ENCODE measurements at regions not wholly inside any gene's neighbourhood (a gene's known extent, or its start where the extent isn't known, plus 50 kb on each side); places are given as distances from the start of the nearest gene placed in this dataset.

DNA sequence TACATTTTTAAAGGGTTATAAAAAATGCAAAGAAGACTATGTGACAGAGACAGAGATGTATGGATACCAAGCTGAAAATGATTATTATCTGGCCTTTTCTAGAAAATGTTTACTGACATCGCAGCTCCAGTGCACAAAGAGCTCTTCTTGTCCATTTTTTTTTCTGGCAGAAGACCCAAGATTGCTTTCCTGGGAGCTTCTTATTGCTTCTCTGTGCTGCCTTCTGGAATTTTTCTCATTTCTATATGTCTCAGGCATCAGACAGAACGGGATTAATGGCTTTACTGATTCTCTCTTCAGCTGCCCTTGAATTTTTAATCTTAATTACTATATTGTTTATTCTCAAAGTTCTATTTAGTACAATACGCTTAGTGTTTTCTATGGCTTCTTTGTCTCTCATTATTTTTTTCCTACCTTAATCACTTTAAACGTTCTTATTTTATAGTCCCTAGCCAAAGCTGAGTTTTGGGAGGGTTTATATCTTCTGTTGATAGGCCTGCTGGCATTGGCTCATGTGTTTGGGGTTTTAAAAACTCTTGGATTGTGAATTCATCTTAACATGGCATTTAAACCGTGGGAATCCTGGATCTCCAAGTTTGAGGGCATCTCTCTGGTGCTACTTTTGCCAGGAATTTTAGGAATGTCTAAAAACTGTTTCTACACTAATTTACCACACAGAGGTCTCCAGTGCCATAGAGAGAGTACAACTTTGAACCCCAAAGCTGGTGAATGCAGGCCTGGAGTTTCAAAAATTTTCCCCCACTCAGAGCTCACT, 138.9 kb upstream of the LNX1 start:
- FAIRE-seq, result no peak
- DNase-seq (ENCODE audit: low spot score in 2 of 2), result no peak

DNA sequence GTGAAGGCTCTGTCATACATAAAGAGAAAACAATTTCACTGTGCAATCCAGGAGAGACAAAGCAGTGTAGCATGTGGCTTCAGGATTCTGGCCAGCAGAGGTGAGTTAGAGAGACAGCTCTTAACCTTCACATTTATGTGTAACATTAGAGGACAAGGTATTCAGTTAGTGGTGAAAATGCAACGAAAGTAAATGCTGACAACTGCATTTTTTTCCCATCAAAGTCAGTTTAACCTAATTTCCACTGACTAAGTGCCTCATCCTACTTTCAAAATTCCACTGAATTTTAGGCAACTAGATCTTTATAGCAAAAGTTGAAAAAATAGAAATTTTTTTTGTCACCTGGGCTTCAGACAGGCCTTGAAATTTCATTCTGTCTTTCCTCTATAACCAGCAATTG, 130.8 kb upstream of the LNX1 start:
- no peak for FAIRE-seq
- DNase-seq (ENCODE audit: low spot score in 2 of 2), result no peak

DNA sequence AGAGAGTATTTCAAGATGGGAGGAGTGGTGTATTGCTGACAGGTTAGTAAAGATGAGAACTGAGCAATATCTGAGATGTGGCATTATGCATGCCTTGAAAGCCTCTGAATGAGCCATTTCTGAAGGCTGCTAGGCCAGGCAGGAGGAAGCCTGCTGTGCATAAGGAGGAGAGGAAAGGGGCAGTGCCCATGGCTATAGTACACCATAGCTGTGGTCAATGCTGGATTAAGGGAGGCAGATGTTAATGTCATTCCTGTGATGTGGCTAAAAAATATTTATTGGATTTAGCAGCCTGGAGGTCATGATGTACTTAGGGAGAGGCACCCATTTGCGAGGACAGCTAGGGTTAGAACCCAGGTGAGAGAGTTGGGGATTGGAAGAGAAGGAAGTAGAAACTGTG, 130.0 kb upstream of the LNX1 start:
- no peak for DNase-seq (ENCODE audit: low spot score in 2 of 2)
- FAIRE-seq, result no peak

DNA sequence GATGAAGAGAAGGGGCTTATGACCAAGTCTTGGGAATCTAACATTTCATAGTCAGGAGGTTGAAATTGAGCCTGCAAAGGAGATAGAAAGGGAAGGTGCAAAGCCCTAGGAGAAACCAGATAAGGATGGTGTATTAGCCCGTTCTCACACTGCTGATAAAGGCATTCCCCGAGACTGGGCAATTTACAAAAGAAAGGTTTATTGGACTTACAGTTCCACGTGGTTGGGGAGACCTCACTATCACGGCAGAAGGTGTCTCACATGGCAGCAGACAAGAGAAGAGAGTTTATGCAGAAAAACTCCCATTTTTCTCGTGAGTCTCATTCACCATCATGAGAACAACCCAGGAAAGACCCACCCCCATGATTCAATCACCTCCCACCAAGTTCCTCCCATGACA, 129.5 kb upstream of the LNX1 start:
- DNase-seq (ENCODE audit: low spot score in 2 of 2) (no peak), FAIRE-seq (no peak)

- no peak for FAIRE-seq
- no peak for DNase-seq (ENCODE audit: low spot score in 2 of 2)
Measured at GRCh38 chr4:53717064-53717549, 125.8 kb upstream of the LNX1 start.

DNA sequence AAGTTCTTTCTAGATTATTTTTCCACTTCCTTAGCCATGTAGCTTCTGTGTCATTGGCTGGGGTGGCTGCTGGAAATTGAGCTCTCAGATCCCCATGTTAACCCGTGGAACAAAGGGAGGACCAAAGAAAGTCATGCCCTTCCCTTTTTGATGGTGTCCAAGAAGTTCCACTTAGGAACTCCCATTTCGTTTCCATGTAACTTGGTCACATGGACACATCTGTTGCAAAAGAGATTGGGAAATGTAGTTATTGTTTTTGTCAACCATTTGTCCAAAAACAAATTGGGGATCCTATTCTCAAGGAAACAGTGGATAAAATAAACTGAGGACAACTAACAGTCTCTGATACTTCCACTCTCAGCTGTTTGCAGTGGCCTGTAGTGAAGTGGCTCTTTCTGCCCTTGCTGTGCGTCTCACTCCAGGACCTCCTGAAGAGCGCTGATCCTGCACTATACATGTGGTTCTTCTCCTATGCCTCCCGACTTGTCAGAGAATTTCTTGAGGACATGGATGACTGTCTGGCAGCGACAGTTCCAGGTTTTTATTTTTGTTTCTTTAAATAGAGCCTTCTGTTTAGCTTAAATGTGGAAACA, 125.3 kb upstream of the LNX1 start:
- no peak for DNase-seq (ENCODE audit: low spot score in 2 of 2)
- FAIRE-seq, result no peak

GRCh38 chr4:53716011-53716410, 124.7 kb upstream of the LNX1 start:
- FAIRE-seq (no peak), DNase-seq (ENCODE audit: low spot score in 2 of 2) (no peak)

GRCh38 chr4:53714236-53715140, 123.2 kb upstream of the LNX1 start:
- FAIRE-seq, result no peak
- no peak for DNase-seq (ENCODE audit: low spot score in 2 of 2)

DNA sequence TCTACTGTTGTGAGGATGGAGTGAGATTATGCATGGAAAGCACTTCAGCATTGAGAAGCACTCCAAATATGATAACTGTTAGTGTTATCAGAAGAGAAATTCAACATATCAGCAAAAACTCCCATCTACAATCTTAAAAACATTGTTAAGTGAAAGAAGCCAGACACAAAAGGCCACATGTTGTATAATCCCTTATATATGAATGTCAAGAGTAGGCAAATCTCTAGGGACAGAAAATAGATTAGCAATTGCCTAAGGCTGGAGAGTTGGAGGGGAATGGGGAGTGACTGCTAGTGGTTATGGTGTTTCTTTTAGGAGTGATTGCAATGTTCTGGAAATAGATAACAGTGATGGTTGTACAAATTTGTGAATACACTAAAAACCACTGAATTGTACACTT, 122.5 kb upstream of the LNX1 start:
- FAIRE-seq (no peak), DNase-seq (ENCODE audit: low spot score in 2 of 2) (no peak)

DNA sequence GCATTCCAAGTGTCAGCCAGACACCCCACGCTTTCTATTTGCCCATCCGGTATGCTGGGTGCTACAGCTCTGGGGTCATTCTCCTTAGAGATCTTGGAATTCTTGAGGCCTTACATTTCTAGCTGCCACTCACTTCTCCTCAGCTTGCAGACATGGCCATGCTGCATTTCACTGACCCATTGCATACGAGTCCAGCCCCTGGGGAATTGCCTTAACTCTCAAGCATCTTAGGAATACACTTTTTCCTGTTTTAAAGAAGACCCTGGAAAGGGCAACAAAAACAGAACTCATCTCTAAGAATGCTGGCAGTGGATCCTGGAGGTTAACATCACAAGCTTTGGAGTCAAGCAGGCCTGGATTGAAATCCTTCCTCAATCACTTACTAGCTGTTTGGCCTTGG, 122.0 kb upstream of the LNX1 start:
- FAIRE-seq, result no peak
- DNase-seq (ENCODE audit: low spot score in 2 of 2), result no peak

- FAIRE-seq (no peak), DNase-seq (ENCODE audit: low spot score in 2 of 2) (no peak)
Measured at GRCh38 chr4:53712408-53713020, 121.2 kb upstream of the LNX1 start.

GRCh38 chr4:53711926-53712325, 120.6 kb upstream of the LNX1 start:
- FAIRE-seq, result no peak
- DNase-seq (ENCODE audit: low spot score in 2 of 2), result no peak

DNA sequence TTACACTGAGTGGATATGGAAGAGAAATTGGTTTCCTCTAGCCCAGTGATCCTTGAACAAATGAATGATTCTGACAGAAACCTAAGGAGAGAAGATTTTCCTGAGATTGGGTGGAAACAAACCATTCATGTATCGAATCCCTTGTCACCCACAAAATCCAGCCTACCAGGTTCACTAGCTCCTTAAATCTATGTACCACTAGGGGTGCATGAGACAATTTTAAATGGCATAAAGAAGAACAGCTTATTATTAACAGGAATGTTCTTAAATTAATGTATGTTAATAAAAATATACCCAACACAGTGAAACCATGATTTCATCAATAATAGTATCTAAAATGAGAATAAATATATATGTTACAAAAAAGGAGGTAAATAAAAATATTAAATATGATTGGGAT, 118.4 kb upstream of the LNX1 start:
- DNase-seq (ENCODE audit: low spot score in 2 of 2) (no peak), FAIRE-seq (no peak)

GRCh38 chr4:53707491-53707890, 116.2 kb upstream of the LNX1 start:
- FAIRE-seq (no peak), DNase-seq (ENCODE audit: low spot score in 2 of 2) (no peak)

- FAIRE-seq (no peak), DNase-seq (ENCODE audit: low spot score in 2 of 2) (peak in 1 of 2 donors; percentile 16)
Measured at GRCh38 chr4:53706422-53707032, 115.2 kb upstream of the LNX1 start.

- DNase-seq (ENCODE audit: low spot score in 2 of 2) (no peak), FAIRE-seq (no peak)
Measured at GRCh38 chr4:53705972-53706371, 114.7 kb upstream of the LNX1 start.

DNA sequence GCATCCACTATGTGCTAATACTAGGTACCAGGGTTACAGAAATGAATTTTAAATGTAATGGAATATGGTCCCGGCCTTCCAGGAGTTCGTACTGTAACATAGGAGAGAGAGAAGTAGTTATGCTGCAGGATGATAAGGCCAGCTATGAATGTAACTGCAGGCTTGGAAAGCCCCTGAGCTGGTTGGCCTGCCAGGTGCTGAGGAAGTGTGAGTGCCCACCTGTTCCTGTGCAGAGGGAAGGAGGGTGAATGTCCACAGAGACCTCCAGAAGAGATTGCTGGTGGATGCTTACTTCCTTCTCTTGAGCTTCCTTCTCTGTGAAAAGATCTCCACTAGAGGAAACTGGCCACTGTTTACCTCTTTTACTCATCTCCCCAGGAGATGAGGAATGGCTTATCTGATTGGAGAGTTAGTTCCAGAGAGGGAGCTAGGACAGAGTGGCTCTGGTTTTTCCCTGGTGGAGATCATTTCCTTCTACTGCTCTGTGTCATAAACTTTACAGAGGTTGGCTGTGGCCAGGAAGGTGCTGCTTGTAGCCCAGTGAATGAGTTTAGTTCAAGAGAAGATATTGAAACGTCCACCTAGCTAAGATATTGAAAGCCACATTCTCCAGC, 114.0 kb upstream of the LNX1 start:
- DNase-seq (ENCODE audit: low spot score in 2 of 2) (no peak), FAIRE-seq (no peak)

GRCh38 chr4:53704329-53704728, 113.0 kb upstream of the LNX1 start:
- DNase-seq (ENCODE audit: low spot score in 2 of 2) (no peak), FAIRE-seq (no peak)

DNA sequence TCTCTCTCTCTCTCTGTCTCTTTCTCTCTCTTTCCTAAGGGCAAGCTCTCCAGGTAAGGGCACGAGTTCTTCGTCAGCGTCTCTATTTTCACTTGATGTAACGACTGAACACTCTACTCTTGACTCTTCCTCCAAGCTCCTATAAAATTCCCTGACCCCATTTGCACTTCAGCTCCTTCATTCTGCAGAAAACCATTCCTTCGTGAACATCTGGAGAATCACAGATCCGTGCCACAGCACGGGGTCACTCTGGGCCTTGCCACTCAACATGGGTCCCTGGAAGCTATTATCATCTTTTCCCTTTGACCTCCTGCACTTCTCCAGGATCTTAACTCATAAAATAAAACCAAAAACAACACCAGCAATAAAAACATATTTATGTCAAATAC, 112.0 kb upstream of the LNX1 start:
- FAIRE-seq (no peak), DNase-seq (ENCODE audit: low spot score in 2 of 2) (no peak)

Data from frontal cortex (tissue), 3 donors.